Panc1 (cell line): ENCODE measurements at regions not wholly inside any gene's neighbourhood (a gene's known extent, or its start where the extent isn't known, plus 50 kb on each side); places are given as distances from the start of the nearest gene placed in this dataset.

Experiments used
- ATAC-seq: fragments of 200-7000 bp; cut with Tn5 transposase; 2 replicates; pipeline ENCODE4 v1.9.1; 2020; ENCODE audit warnings: mild to moderate bottlenecking, moderate library complexity
- BruUV-seq: library from RNA; stranded (reverse); fragments of 400-500 nt; replicated peaks from 2 replicates; lab custom pipeline; 2021; lab: Mats Ljungman, UMichigan
- CTCF ChIA-PET: fragments of 300-600 bp; sonication (Branson Sonifier 250); formaldehyde crosslinking; loops from one replicate; lab custom pipeline; 2022; ENCODE audit warnings: antibody characterized with exemption; lab: Charles Lee
- POLR2A ChIA-PET: fragments of 300-600 bp; sonication (Branson Sonifier 250); formaldehyde crosslinking; loops from one replicate; lab custom pipeline; 2022; ENCODE audit warnings: antibody characterized with exemption; lab: Charles Lee
- DNase-seq: peaks from one replicate; pipeline ENCODE4 v3.0.0-alpha.2; 2010; ENCODE audit warnings: low read depth, low spot score
- H3K27ac ChIP-seq: 2 replicates; pipeline ENCODE4 v1.5.1; 2011; ENCODE audit warnings: mild to moderate bottlenecking, low read length, inconsistent platforms
- H3K27me3 ChIP-seq: fragments of 200-500 bp; sonication (Bioruptor generic); 2 replicates; pipeline ENCODE4 v1.6.0; 2014; ENCODE audit warnings: low read length, inconsistent platforms; ENCODE audit not compliant: control insufficient read depth, insufficient read depth
- H3K36me3 ChIP-seq: fragments of 200-500 bp; sonication (Bioruptor generic); 2 replicates; pipeline ENCODE4 v1.5.1; 2014; ENCODE audit warnings: inconsistent platforms, mild to moderate bottlenecking, low read length, moderate library complexity; ENCODE audit not compliant: control insufficient read depth, insufficient read depth
- H3K4me1 ChIP-seq: 2 replicates; pipeline ENCODE4 v1.5.1; 2011; ENCODE audit warnings: inconsistent platforms, mild to moderate bottlenecking, low read length, moderate library complexity; ENCODE audit not compliant: control insufficient read depth, insufficient read depth
- H3K4me3 ChIP-seq, 2 experiments: 2 replicates each; pipeline ENCODE4 v1.5.1; 2011 to 2012; ENCODE audit warnings: low read depth in 2 of 2, low read length in 2 of 2, mild to moderate bottlenecking in 2 of 2, inconsistent platforms in 1 of 2, moderate library complexity in 1 of 2
- H3K9me3 ChIP-seq: fragments of 200-500 bp; sonication (Bioruptor generic); 2 replicates; pipeline ENCODE4 v1.5.1; 2014; ENCODE audit warnings: low read depth, mild to moderate bottlenecking, inconsistent platforms, low read length, moderate library complexity; ENCODE audit not compliant: control insufficient read depth, insufficient read depth
- CTCF ChIP-seq: fragments of 450-650 bp; IDR thresholded peaks from 2 replicates; pipeline ENCODE4 v1.5.1; 2017; ENCODE audit warnings: mild to moderate bottlenecking
- POLR2AphosphoS5 ChIP-seq: IDR thresholded peaks from 2 replicates; pipeline ENCODE4 v1.6.1; 2012; ENCODE audit warnings: mild to moderate bottlenecking, low read depth, low read length, moderate library complexity
- SIN3A ChIP-seq: IDR thresholded peaks from 2 replicates; pipeline ENCODE4 v1.6.1; 2012; ENCODE audit warnings: low read depth, mild to moderate bottlenecking, low read length, moderate library complexity, borderline replicate concordance; ENCODE audit not compliant: insufficient read depth
- TCF7L2 ChIP-seq: IDR thresholded peaks from 2 replicates; pipeline ENCODE4 v1.6.1; 2011; ENCODE audit warnings: mild to moderate bottlenecking, low read depth, low read length, inconsistent platforms
- in situ Hi-C: cut with HindIII; loops from 2 replicates; pipeline ENCODE4 v1.10.0; 2016; ENCODE audit warnings: low sequenced_read_pairs, low pct_unique_long_range_greater_than_20kb
- intact Hi-C: fragments of 100-400 bp; cut with micrococcal nuclease; formaldehyde crosslinking; loops from one replicate; pipeline ENCODE4 v1.10.0; 2022; ENCODE audit not compliant: unreplicated experiment
- TF ChIP-seq, protein P1 (sequence below), 2 experiments: IDR thresholded peaks; 2 replicates each; pipeline ENCODE4 v1.6.1; 2011 to 2012; ENCODE audit warnings: low read depth in 2 of 2, control low read depth in 1 of 2, low read length in 1 of 2, mild to moderate bottlenecking in 1 of 2, moderate library complexity in 1 of 2; ENCODE audit not compliant: insufficient read depth in 1 of 2

DNA sequence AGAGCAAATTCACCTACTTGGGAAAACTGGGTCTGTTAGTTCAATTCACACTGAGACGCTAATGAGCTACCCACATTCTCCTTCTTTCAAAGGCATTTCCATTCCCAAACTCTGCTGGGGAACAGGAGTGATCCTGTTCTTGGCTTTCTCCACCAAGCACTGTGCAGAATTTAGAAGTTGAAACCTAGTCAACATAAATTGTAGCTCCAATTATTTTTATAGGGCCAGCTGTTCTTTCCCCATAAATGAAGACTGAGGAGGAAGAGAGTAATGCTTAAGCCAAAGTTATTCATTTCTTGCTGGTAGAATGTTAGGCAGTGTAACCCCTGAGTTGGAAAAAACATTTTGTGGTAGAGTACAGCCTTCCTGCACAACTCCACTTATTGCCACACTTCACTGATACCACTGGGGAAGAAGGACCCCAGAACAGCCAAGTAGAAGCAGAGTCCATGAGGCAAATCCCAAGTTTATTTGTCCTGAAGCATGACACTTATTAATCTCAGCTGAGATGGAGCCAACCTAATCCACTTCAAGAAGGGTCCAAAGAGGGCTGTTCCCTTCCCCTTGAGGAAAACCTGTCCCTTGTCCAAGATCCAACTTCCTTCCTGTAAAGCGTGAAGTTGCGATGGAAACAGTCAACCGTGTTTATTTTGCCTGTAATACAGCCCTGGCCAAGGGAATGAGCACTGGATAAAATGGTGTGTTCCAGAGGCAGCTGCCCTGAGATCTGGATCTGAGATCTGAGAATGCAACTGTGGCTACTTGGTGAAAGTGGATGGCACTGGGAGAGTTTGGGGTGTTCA lies 151.8 kb downstream of the TBX5 start:
- TF ChIP-seq, protein P1, sequence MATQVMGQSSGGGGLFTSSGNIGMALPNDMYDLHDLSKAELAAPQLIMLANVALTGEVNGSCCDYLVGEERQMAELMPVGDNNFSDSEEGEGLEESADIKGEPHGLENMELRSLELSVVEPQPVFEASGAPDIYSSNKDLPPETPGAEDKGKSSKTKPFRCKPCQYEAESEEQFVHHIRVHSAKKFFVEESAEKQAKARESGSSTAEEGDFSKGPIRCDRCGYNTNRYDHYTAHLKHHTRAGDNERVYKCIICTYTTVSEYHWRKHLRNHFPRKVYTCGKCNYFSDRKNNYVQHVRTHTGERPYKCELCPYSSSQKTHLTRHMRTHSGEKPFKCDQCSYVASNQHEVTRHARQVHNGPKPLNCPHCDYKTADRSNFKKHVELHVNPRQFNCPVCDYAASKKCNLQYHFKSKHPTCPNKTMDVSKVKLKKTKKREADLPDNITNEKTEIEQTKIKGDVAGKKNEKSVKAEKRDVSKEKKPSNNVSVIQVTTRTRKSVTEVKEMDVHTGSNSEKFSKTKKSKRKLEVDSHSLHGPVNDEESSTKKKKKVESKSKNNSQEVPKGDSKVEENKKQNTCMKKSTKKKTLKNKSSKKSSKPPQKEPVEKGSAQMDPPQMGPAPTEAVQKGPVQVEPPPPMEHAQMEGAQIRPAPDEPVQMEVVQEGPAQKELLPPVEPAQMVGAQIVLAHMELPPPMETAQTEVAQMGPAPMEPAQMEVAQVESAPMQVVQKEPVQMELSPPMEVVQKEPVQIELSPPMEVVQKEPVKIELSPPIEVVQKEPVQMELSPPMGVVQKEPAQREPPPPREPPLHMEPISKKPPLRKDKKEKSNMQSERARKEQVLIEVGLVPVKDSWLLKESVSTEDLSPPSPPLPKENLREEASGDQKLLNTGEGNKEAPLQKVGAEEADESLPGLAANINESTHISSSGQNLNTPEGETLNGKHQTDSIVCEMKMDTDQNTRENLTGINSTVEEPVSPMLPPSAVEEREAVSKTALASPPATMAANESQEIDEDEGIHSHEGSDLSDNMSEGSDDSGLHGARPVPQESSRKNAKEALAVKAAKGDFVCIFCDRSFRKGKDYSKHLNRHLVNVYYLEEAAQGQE (IDR thresholded peaks at IDR 0.05; ENCODE audit: insufficient read depth in 1 of 2, low read depth in 2 of 2, low read length in 1 of 2), result no peak
- TF ChIP-seq TCF7L2, result no peak
- TF ChIP-seq POLR2AphosphoS5, result no peak
- TF ChIP-seq SIN3A, result no peak
- no peak for TF ChIP-seq CTCF
- H3K27ac ChIP-seq, result no peak overlapping the region
- intact Hi-C loops (no loop called here), in situ Hi-C loops (no loop called here)
- ATAC-seq, result no peak
- H3K36me3 ChIP-seq, result no peaks in the 10 kb centered on the region
- DNase-seq, result no peak
- no peak overlapping the region for H3K4me3 ChIP-seq
- CTCF ChIA-PET, result no interaction called here
- no peaks in the 10 kb centered on the region for H3K4me1 ChIP-seq
- no peaks in the 10 kb centered on the region for H3K27me3 ChIP-seq
- POLR2A ChIA-PET, result no interaction called here
- no peaks in the 10 kb centered on the region for H3K9me3 ChIP-seq
- no TSS peak for BruUV-seq

- no peaks in the 10 kb centered on the region for H3K4me1 ChIP-seq
- ATAC-seq, result no peak
- POLR2A ChIA-PET, result no interaction called here
- no peak overlapping the region for H3K27ac ChIP-seq
- DNase-seq, result no peak
- no peaks in the 10 kb centered on the region for H3K36me3 ChIP-seq
- intact Hi-C loops, result no loop called here
- no peaks in the 10 kb centered on the region for H3K9me3 ChIP-seq
- TF ChIP-seq, protein P1 (IDR thresholded peaks at IDR 0.05; ENCODE audit: insufficient read depth in 1 of 2, low read depth in 2 of 2, low read length in 1 of 2), result peak in 1 of 2 experiments; percentile 62; a peak in 2 of 4 replicates
- TF ChIP-seq CTCF, result no peak
- TF ChIP-seq SIN3A, result no peak
- TF ChIP-seq POLR2AphosphoS5, result no peak
- CTCF ChIA-PET, result no interaction called here
- no peak overlapping the region for H3K4me3 ChIP-seq
- no TSS peak for BruUV-seq
- in situ Hi-C loops, result no loop called here
- no peaks in the 10 kb centered on the region; the same call in 1 of the 2 replicates for H3K27me3 ChIP-seq
Observed at GRCh38 chr12:114248527-114248926, 157.4 kb downstream of the TBX5 start.
